NK-92 treated with Interleukin-12 subunit alpha and Interleukin-12 subunit beta, amount 100 ng/mL, for 24 hours (cell line): ENCODE measurements at regions not wholly inside any gene's neighbourhood (a gene's known extent, or its start where the extent isn't known, plus 50 kb on each side); places are given as distances from the start of the nearest gene placed in this dataset.
"Not testable (repeated sequence)": the region's sequence is repeated elsewhere in the genome, so short reads cannot be mapped to it uniquely, and the experiment has no call there.

Source experiments
- DNase-seq: peaks from one replicate; lab custom pipeline; 2025; lab: John Stamatoyannopoulos, UW

DNA sequence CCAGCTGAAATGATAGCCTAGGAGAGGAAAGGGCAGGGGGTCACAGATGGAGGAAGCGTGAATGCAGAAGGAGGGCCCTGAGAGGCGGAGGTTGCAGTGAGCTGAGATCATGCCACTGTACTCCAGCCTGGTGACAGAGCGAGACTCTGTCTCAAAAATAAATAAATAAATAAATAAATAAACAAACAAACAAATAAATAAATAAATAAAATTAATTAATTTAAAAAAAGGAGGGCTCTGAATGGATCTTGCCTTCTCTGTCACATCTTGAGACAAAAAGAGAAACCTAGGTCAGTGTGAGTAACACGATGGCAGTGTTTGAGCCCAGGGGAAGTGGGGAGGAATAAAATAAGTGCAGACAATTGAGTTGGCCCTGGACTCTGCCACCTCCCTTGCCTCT lies 182.3 kb upstream of the DAAM1 start:
- DNase-seq, result not testable (repeated sequence)

- DNase-seq, result no peak
Observed at GRCh38 chr14:59009967-59010366, 178.5 kb upstream of the DAAM1 start.

DNA sequence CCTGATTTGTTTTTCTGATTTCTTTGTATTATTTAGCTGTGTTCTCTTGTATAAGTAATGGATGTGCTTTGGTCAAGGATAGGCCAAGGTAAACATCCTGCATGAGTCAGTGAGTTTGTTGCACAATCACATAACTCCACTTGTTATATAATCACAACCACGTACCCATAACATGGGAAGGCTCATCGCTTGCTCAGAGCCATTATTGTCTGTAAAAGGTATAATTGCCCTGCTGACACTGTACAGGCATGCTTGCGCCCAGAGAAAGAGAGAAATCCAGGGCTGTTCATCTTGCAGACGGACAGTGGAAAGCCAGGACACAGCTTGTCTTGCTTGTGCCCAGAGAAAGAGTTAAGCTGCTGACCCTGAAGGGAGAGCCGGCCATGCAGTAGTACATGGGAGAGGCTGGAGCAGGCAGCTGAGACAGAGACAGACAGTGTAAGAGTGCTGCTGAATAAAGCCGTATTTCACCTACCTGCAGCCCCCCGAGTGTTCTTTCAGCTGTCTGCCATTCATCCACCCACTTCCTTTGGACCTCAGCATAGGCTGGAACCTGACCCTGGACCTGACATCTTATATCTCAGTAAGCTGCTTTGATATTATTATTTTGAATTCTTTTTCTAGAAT lies 174.7 kb upstream of the DAAM1 start:
- DNase-seq, result no peak

DNA sequence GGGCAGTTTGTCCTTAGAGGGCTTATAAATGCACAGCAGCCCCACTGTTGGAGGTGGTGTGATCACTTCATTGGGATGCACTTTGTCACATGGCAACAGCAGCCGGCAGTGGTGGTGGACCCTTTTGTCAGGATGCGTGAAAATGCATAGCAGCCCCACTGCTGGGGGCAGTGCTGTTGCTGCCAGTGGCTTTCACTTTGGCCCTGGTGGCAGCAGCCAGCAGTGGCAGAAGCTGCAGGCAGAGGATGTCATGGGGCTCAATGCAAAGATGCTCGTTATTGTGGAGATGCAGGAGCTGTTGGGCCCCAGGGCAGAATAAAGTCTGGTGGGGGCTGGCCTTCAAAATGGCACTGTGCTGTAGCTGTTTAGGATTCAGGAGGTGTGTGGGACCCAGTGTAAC lies 173.0 kb upstream of the DAAM1 start:
- DNase-seq, result no peak

DNA sequence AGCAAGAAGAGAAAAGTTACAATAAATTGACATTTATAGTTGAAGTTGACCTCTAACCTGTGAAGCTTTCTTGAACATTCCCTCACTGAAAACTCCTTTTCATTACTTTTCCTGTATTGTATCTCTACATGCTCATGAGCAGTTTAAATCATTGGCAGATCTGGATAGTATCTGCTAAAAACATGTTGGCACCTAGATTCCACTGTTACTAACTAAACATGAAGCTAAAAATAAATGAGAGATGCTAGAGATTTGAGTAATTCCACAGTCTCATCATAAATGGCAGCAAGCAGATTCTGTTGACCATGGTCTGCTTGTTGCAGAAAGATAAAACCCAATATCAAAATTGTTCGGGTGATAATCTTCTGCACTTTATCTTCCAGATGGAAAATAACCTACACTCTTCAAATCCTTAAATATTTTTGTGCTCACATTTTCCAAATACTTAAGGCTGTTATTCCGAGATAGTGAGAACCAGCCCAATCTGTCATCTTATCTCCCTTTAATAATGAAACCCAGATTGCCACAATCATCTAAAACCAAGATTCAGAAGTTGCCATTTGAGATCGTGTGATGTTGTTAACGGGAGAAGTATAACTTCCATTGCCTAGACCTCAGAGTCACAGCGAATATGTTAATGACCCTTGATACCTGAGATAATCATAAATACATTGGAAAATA lies 171.0 kb upstream of the DAAM1 start:
- DNase-seq, result no peak

GRCh38 chr14:59018460-59018859 lies 170.0 kb upstream of the DAAM1 start:
- DNase-seq, result no peak

DNA sequence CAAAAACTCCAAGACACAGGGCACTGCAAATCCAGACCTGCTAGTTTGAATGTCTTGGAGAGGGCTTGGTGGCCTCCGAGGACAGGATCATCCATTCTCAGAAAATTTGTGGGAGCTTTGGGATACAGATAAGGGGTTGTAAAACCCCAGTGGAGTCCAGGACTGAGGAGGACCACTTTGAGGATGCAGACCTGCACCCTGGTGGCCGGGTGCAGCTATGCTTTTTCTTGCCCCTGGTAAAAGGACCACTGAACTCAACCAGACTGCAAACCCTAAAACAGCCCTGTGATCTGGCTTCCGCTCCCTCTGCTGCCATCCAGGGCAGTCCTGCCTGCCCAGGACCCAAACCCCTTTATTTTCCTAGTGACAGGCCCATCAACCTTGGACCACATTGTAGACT lies 169.5 kb upstream of the DAAM1 start:
- no peak for DNase-seq

GRCh38 chr14:59020382-59020781 lies 168.1 kb upstream of the DAAM1 start:
- no peak for DNase-seq

DNA sequence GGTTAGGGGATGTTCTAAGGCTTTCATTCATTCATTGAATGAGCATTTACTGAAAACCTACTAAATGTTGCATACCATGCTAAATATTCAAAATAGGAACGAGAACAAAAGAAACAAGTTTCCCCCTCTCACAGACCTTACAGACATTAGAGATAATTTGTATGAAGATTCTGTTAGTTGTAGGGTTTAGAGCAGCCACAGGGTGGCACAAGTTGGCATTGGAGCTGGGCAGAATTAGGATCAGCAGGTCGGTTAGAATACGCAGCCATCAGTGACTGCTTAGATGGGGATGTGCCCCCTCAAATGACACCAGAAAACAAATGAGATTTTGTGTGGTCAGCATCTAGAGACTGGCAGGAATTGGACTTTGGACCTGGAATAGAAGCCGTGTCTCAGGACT lies 166.3 kb upstream of the DAAM1 start:
- DNase-seq, result no peak

DNA sequence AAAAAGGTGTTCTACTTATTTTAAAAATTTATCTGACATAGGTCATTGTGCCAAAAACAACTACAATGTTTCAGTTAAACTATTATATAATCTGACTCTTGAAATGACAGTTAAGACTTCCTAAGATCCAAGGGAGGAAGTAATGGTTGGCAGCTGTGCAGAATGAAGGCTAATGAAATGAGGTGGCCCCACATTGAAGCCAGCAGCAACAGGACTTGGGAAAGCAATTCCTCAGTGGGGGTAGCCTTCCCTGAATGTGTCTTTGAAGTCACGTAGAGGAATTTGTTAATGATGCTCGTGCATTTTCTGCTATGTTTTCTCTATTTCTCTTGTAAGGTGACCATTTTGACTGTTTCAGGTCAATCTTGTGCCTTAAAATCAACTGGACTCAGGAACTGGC lies 162.4 kb upstream of the DAAM1 start:
- no peak for DNase-seq

- not testable (repeated sequence) for DNase-seq
Observed at GRCh38 chr14:59026640-59027039, 161.8 kb upstream of the DAAM1 start.

- DNase-seq, result peak; percentile 6
Observed at GRCh38 chr14:59028476-59029202, 159.8 kb upstream of the DAAM1 start.

- DNase-seq, result no peak
Observed at GRCh38 chr14:59032826-59033225, 155.6 kb upstream of the DAAM1 start.

DNA sequence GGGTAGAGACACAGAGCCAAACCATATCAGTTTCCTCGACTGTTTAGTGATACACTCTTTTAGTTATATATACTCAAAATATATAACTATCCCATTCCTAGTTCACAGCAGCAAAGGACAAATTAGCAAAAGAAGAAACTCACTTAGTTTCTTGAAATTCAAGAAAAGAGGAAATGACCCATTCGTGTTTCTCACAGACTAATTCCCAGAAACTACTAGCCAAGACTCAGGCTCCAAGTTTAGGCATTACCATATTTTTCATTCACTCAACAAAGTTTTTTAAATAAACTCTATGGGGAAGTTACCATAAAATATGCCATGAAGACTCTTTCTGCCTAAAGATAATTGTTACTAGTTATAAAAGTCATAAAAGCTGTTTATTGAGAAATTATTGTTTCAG lies 152.3 kb upstream of the DAAM1 start:
- no peak for DNase-seq

DNA sequence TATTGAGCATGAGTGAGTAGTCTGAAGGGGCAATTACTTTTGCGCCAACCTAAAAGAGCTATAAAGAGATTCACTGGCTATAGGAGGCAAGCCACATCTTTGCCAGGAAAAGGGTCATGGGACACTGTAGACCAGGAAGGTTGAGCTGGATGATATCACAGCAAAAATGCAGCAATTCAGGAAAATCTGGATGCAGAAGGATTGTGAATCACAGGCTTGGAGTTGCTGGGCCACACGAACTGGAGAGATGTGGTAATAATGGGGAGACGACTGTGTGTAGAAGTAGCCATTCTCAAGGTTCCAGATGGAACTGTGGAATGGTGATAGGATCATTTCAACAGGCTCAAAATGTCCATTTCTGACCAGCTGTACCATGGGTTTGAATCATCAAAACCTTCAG lies 151.4 kb upstream of the DAAM1 start:
- no peak for DNase-seq

DNA sequence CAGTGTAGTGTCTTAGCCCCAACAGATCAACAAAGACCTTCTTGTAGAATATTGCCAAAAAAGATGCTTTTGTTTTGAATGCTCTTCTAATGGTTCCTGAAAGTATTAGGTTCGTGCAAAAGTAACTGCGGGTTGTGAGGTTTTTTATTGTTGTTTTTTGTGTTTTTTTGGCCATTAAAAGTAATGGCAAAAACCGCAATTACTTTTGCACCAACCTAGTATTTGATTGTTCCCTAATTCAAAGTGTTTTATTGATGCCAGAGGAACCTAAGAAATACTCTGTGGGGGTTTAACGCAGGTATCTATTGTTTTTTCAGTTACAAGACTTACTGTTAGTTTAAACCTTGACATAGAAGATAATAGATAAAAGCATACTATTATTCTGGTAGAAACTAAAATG lies 150.8 kb upstream of the DAAM1 start:
- DNase-seq, result no peak

DNA sequence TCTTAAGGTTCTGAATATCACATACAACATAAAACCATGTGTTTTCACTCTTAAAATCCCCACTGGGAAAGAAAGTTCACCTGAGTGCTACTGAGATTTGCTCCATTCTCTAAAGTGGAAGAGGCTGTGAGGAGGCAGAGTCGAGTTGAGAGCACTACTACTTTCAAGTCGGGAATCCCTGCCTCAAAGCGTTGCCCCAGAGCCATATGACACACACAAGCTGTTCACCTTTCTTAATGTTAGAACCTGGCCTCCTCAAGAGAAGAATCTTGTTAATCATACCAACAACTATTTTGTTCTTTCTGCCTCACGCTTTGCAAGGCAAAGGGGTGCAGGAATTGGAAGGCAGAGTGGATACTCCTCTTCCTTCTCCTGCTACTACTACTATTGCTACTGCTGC lies 149.7 kb upstream of the DAAM1 start:
- DNase-seq, result no peak

GRCh38 chr14:59041308-59041707 lies 147.2 kb upstream of the DAAM1 start:
- DNase-seq, result no peak

- no peak for DNase-seq
Observed at GRCh38 chr14:59044707-59045106, 143.8 kb upstream of the DAAM1 start.

- no peak for DNase-seq
Observed at GRCh38 chr14:59046746-59047145, 141.7 kb upstream of the DAAM1 start.

- DNase-seq, result no peak
Observed at GRCh38 chr14:59055006-59055405, 133.5 kb upstream of the DAAM1 start.

GRCh38 chr14:59055439-59056045 lies 132.9 kb upstream of the DAAM1 start:
- DNase-seq, result no peak

GRCh38 chr14:59057551-59057950 lies 130.9 kb upstream of the DAAM1 start:
- DNase-seq, result no peak
